Fibroblast of lung (primary cell): ENCODE measurements at regions not wholly inside any gene's neighbourhood (a gene's known extent, or its start where the extent isn't known, plus 50 kb on each side); places are given as distances from the start of the nearest gene placed in this dataset.

ENCODE experiments used
- EZH2 ChIP-seq: IDR thresholded peaks from 2 replicates; pipeline ENCODE4 v1.5.1; 2012; ENCODE audit warnings: low read length, control low read depth, mild to moderate bottlenecking; ENCODE audit errors: missing control alignments
- TF ChIP-seq, protein P1 (sequence below), 2 donors: IDR thresholded peaks in 1 of 2; conservative IDR thresholded peaks in 1 of 2; 1 replicate in 1 of 2; 2 replicates in 1 of 2; pipeline ENCODE4 v1.5.1; 2011 to 2012; ENCODE audit warnings: low read length in 2 of 2, control low read depth in 1 of 2, inconsistent platforms in 1 of 2, low read depth in 1 of 2, mild to moderate bottlenecking in 1 of 2

DNA sequence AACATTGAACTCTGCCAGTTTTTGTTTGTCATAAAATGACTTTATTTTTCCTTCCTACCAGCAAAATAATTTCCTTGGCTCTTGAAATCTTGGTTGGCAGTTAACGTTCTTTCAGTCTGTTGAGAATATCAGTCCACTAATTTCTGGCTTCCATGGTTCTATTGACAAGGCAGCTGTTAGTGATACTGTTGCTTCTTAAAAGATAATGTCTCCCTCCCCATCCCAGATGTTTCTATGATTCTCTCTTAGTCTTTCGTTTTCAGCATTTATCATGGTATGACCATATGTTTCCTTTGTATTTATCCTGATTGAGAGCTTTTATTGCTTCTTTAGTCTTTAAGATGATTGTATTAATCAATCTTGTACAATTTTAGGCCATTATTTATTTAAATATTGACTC lies 81.1 kb upstream of the STK26 start:
- TF ChIP-seq EZH2: no peak
- TF ChIP-seq, protein P1, sequence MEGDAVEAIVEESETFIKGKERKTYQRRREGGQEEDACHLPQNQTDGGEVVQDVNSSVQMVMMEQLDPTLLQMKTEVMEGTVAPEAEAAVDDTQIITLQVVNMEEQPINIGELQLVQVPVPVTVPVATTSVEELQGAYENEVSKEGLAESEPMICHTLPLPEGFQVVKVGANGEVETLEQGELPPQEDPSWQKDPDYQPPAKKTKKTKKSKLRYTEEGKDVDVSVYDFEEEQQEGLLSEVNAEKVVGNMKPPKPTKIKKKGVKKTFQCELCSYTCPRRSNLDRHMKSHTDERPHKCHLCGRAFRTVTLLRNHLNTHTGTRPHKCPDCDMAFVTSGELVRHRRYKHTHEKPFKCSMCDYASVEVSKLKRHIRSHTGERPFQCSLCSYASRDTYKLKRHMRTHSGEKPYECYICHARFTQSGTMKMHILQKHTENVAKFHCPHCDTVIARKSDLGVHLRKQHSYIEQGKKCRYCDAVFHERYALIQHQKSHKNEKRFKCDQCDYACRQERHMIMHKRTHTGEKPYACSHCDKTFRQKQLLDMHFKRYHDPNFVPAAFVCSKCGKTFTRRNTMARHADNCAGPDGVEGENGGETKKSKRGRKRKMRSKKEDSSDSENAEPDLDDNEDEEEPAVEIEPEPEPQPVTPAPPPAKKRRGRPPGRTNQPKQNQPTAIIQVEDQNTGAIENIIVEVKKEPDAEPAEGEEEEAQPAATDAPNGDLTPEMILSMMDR (conservative IDR thresholded peaks at IDR 0.05 in 1 of 2, IDR thresholded peaks at IDR 0.05 in 1 of 2; ENCODE audit: low read depth in 1 of 2, low read length in 2 of 2): no peak
